Body of pancreas (tissue), 4 donors: ENCODE measurements at regions not wholly inside any gene's neighbourhood (a gene's known extent, or its start where the extent isn't known, plus 50 kb on each side); places are given as distances from the start of the nearest gene placed in this dataset.

Experiments
- CTCF ChIP-seq, 7 experiments: fragments of 450-650 bp in 4 of 7; fragments of 200-600 bp in 3 of 7; sonication (generic) in 3 of 7; IDR thresholded peaks; one replicate each; pipeline ENCODE4 v1.5.1; 2016 to 2019; ENCODE audit warnings: antibody characterized with exemption in 7 of 7
- POLR2A ChIP-seq, 3 donors: fragments of 450-650 bp; IDR thresholded peaks; one replicate each; pipeline ENCODE4 v1.6.1; 2016; ENCODE audit warnings: antibody characterized with exemption in 3 of 3, mild to moderate bottlenecking in 2 of 3

DNA sequence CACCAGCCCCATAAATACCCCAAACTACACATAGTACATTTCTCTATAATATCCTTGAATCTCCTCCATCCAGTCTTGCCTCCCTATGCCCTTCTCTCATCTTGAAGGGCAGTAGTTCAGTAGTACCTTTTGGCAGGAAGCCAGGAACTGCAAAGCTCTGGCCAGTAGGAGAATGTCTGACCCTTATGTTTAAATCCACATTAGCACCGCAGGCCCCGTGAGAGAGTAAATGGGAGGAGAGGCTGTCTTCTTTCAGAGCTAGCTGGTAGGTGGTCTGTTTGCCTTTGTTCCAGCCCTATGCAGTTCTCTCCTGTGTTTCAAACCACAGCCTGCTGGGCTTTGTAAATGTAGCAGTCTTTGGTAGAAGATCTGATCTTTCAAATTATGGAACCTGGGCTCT is 690.7 kb downstream of the DOK5 start:
- TF ChIP-seq CTCF (IDR thresholded peaks at IDR 0.05) (no peak), POLR2A (IDR thresholded peaks at IDR 0.05) (no peak)
